HUES48 (cell line): ENCODE measurements at regions not wholly inside any gene's neighbourhood (a gene's known extent, or its start where the extent isn't known, plus 50 kb on each side); places are given as distances from the start of the nearest gene placed in this dataset.

ENCODE experiments used
- H3K27ac ChIP-seq: one replicate; pipeline ENCODE4 v1.7.0; 2013; ENCODE audit warnings: low read depth, low read length, inconsistent platforms
- H3K27me3 ChIP-seq: 2 replicates; pipeline ENCODE4 v1.6.1; 2013; ENCODE audit warnings: mild to moderate bottlenecking, low read length; ENCODE audit not compliant: control insufficient read depth, insufficient read depth
- H3K36me3 ChIP-seq: 2 replicates; pipeline ENCODE4 v1.6.1; 2013; ENCODE audit warnings: low read length; ENCODE audit not compliant: control insufficient read depth, insufficient read depth
- H3K4me1 ChIP-seq: 2 replicates; pipeline ENCODE4 v1.6.1; 2013; ENCODE audit warnings: mild to moderate bottlenecking, low read length; ENCODE audit not compliant: control insufficient read depth, insufficient read depth
- H3K4me3 ChIP-seq: 2 replicates; pipeline ENCODE4 v1.5.1; 2013; ENCODE audit warnings: mild to moderate bottlenecking, low read depth, low read length
- H3K9ac ChIP-seq: 2 replicates; pipeline ENCODE4 v1.6.1; 2013; ENCODE audit warnings: mild to moderate bottlenecking, low read depth, low read length, moderate library complexity
- H3K9me3 ChIP-seq: 2 replicates; pipeline ENCODE4 v1.6.1; 2013; ENCODE audit warnings: low read length; ENCODE audit not compliant: control insufficient read depth, insufficient read depth

DNA sequence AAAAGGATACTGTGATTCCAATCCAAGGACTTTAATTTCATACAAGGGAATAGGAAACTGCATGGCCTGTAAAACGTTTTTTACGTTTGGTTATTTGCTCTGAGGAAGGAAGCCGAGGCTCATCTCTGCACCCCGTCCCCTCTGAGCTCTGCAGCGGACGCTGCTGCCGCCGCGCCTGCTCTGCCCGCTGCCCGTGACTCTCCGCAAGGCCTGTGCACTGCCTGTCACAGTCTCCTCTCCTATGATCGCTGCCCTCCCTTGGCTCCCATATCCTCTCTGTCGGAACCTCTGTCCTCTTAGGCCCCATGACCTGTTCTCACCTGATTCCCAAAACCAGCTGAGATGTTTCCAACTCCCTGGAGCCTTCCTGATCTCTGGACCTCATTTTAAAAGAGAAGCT, 320.3 kb upstream of the ZNF32 start:
- Histone ChIP-seq H3K9ac (no peak overlapping the region), H3K36me3 (no peaks in the 10 kb centered on the region), H3K9me3 (no peaks in the 10 kb centered on the region; the same call in 1 of the 2 replicates), H3K27ac (no peak overlapping the region), H3K4me3 (no peak overlapping the region), H3K4me1 (no peaks in the 10 kb centered on the region), H3K27me3 (no peaks in the 10 kb centered on the region)

DNA sequence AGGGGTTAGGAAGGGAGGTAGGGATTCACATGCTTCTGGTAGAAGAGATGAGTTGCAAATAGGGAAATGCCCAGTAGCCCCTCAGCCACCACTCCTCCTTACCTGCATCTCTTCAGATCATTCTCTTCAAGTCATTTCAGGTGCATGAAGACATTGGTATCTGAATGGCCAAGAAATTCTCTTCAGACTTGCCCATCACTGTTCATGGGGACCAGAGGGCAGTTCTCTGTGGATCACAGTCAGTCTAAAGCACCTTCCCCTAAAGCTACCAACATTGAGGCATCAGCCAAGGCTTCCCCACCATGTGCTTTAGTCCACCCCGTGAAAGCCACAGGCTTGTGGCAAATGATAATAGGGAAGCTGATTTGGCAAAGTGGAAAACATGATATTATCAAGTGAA, 319.4 kb upstream of the ZNF32 start:
- H3K9ac ChIP-seq, result no peak overlapping the region
- no peaks in the 10 kb centered on the region for H3K4me1 ChIP-seq
- no peak overlapping the region for H3K4me3 ChIP-seq
- H3K27ac ChIP-seq, result no peak overlapping the region
- H3K27me3 ChIP-seq, result no peaks in the 10 kb centered on the region
- H3K36me3 ChIP-seq, result no peaks in the 10 kb centered on the region
- no peaks in the 10 kb centered on the region; the same call in 1 of the 2 replicates for H3K9me3 ChIP-seq

- no peaks in the 10 kb centered on the region for H3K36me3 ChIP-seq
- no peak overlapping the region for H3K4me3 ChIP-seq
- H3K27me3 ChIP-seq, result no peaks in the 10 kb centered on the region
- H3K4me1 ChIP-seq, result no peaks in the 10 kb centered on the region
- no peaks in the 10 kb centered on the region; the same call in 1 of the 2 replicates for H3K9me3 ChIP-seq
- H3K9ac ChIP-seq, result no peak overlapping the region
- no peak overlapping the region for H3K27ac ChIP-seq
Observed at GRCh38 chr10:43966571-43966965, 317.9 kb upstream of the ZNF32 start.

DNA sequence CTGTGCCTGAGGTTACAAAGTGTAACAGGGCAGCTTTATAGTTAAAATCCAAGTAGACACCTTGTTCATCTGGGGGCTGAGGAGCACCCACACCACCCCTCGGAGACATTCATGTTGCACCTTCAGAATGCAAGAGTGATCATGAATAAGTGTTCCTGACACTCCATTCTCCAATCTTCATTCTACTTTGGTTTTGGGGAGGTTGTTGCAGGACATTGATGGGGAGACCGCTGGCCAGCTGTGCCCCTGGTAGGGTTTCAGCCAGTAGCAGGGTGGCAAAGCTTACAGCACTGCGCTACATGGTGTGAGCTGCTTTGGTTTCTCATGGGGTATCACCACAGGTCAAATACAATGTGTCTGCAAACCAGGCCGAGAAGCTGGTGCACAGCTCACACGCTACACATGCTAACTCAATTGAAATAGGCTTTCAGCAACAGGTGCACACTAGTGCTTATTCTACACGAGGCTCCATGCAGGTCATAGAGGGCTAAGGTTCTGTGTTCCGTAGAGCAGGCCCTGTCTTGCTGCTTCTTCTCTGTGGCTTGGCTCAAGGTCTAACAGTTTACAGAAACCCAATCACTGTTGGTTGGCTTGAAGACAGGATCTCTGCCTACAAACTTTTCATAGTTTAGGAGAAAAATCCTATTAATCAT, 317.4 kb upstream of the ZNF32 start:
- no peaks in the 10 kb centered on the region for H3K27me3 ChIP-seq

GRCh38 chr10:43965033-43965917, 316.6 kb upstream of the ZNF32 start:
- H3K36me3 ChIP-seq, result no peaks in the 10 kb centered on the region
- no peaks in the 10 kb centered on the region for H3K27me3 ChIP-seq
- no peaks in the 10 kb centered on the region for H3K9me3 ChIP-seq
- no peaks in the 10 kb centered on the region for H3K4me1 ChIP-seq
- no peak overlapping the region for H3K27ac ChIP-seq
- no peak overlapping the region for H3K9ac ChIP-seq
- H3K4me3 ChIP-seq, result no peak overlapping the region

More for the DNA sequence above, 317.4 kb upstream of the ZNF32 start:
- Histone ChIP-seq H3K9ac (no peak overlapping the region), H3K4me3 (no peak overlapping the region), H3K9me3 (no peaks in the 10 kb centered on the region; the same call in 1 of the 2 replicates), H3K36me3 (no peaks in the 10 kb centered on the region), H3K4me1 (no peaks in the 10 kb centered on the region), H3K27ac (no peak overlapping the region)

- Histone ChIP-seq H3K27me3 (no peaks in the 10 kb centered on the region), H3K9me3 (no peaks in the 10 kb centered on the region), H3K9ac (no peak overlapping the region), H3K36me3 (no peaks in the 10 kb centered on the region), H3K4me3 (no peak overlapping the region), H3K27ac (no peak overlapping the region), H3K4me1 (no peaks in the 10 kb centered on the region)
Observed at GRCh38 chr10:43964486-43964885, 315.8 kb upstream of the ZNF32 start.

DNA sequence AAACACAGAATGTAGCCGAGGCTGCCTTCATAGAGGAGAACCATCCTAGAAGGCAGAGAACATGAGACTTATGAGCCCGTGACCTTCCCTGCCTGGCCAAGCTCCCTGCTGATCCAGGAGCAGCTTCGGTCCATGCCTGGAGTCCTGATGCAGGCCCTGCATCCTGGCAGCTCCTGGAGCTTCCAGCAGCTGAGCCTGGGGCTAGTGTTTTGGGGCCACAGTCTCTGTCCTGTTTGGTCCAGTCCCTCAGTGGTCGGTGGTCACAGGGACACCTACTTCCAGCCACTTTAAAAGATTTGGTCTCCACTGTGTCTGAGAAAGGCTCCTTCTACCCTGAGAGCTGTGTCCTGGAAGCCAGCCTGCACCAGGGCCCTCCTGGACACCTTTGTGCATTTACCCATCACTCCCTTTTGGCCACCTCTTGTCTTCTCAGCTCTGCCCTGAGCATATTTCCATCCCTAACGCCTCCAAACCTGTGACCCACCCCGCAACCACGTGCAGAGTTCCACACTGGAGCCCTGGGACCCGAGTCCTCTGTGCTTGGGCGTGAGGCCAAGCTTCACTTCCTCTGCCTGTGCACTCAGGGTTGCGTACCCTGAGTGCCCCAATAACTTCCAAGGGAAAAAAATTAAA, 315.2 kb upstream of the ZNF32 start:
- no peak overlapping the region for H3K9ac ChIP-seq
- no peak overlapping the region for H3K27ac ChIP-seq
- no peaks in the 10 kb centered on the region for H3K36me3 ChIP-seq
- H3K4me3 ChIP-seq, result no peak overlapping the region
- H3K4me1 ChIP-seq, result no peaks in the 10 kb centered on the region
- H3K9me3 ChIP-seq, result no peaks in the 10 kb centered on the region
- H3K27me3 ChIP-seq, result no peaks in the 10 kb centered on the region

DNA sequence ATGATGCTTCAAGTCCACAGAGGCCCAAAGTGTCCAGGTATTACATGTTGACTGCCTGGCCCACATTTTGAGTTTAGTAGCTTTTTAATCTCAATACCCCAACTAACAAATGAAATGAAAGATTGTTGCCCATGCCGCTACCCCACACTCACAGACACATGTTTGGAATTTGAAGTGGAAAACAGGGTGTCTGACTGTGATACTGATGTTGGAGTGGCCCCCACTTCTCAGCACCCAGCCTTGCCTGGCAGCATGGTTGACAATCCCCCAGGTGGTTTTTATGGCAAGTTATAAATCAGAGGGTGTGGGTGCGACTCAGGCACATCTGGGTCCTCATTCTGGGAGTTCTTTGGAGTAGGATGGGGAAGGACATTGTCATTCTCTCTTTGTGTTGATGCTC, 314.7 kb upstream of the ZNF32 start:
- no peaks in the 10 kb centered on the region for H3K27me3 ChIP-seq
- H3K36me3 ChIP-seq, result no peaks in the 10 kb centered on the region
- H3K9me3 ChIP-seq, result no peaks in the 10 kb centered on the region
- H3K4me3 ChIP-seq, result no peak overlapping the region
- H3K9ac ChIP-seq, result no peak overlapping the region
- no peak overlapping the region for H3K27ac ChIP-seq
- H3K4me1 ChIP-seq, result no peaks in the 10 kb centered on the region

DNA sequence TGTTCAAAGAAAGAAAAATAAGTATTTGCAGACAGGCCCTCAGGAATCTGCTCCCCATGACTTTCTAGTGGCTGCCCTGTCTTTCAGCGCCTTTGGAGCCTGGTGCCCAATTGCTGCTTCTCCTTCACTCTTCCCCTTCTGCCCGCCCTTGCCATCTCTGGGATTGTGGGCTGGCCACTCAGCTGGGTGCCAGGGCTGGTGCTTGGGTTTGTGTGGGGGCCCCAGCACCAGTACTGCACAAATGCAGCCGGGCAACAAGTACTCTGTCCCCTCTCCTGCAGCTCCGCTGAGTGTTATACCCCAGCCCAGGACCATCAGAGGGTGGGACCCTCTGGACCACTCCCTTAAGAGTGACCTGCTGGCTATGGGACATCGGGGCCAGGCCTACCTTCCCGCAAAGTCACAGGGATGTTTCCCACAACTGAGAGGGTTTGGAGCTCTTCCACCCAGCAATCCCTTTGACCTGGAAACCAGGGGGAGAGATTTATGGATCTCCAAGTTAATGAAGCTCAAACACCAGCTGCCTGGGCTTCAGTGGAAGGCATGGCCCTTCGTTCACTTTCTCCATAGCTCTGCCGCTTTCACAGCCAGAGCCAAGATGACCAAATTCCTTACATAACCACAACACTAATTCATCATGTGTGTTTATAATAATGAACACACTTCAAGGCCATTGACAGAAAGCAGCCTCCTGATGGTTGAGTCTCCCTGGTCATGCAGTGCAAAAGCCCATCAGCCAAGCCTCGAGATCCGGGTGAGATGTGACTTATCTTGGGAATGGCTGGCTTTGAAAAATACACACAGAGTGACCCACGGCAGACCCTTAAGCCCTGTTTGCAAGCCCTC, 313.9 kb upstream of the ZNF32 start:
- Histone ChIP-seq H3K36me3 (no peaks in the 10 kb centered on the region), H3K9me3 (no peaks in the 10 kb centered on the region), H3K27ac (no peak overlapping the region), H3K4me1 (no peaks in the 10 kb centered on the region), H3K9ac (no peak overlapping the region), H3K27me3 (no peaks in the 10 kb centered on the region), H3K4me3 (no peak overlapping the region)

DNA sequence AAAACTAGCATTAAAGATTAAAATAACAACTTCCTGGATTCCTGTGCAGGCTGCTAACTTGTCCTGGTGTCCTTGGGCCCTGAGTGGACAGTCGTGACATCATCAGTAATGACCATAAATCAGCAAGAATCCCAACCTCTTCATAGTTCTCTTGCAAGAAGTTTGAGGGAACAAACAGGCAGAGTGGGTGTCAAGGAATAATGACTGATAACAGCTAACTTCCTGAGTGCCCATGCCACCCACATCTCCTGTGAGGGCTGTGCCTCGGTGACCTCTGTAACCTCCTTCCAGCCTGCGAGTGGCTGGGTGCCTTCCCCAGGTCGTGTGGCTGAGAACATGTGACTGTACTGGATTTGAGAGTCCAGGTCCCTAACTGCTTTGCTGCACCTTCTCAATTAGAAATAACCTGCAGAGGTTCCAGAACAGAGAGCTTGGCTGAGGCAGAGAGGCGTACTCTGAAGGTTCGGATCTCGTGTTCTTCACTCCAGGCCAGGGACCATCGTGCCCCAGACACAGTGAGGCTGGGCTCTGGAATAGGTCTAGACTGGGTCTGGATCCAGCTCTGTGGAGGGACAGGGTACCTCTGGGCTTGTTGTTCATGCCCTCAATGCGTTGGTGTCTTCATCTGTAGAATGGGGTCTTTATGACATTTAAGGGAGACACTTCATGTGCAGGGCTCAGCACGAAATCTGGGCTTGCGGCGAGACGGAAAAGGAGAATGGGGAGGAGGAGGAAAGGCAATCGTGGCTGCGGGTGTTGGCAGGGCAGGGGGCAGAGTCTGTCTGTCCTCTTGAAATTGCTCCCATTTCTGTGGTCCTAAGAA, 313.1 kb upstream of the ZNF32 start:
- Histone ChIP-seq H3K36me3 (no peaks in the 10 kb centered on the region), H3K27me3 (no peaks in the 10 kb centered on the region), H3K4me1 (no peaks in the 10 kb centered on the region), H3K9me3 (no peaks in the 10 kb centered on the region), H3K9ac (no peak overlapping the region), H3K4me3 (no peak overlapping the region), H3K27ac (no peak overlapping the region)
